Natural killer cell (primary cell): ENCODE measurements at regions not wholly inside any gene's neighbourhood (a gene's known extent, or its start where the extent isn't known, plus 50 kb on each side); places are given as distances from the start of the nearest gene placed in this dataset.

Experiments
- ATAC-seq, 3 donors: fragments of 150-1000 bp in 2 of 3; fragments of 200-7000 bp in 1 of 3; cut with Tn5 transposase; 1 replicate in 1 of 3; 2 replicates in 2 of 3; pipeline ENCODE4 v1.10.0; 2021; ENCODE audit warnings: mild to moderate bottlenecking in 2 of 3, moderate library complexity in 2 of 3
- DNase-seq, 2 donors: peaks; one replicate each; pipeline versions ENCODE4 v3.0.0 to v3.0.0-alpha.2; 2013 to 2021; ENCODE audit warnings: mixed read lengths in 1 of 2
- H3K27ac ChIP-seq: one replicate; pipeline ENCODE4 v1.5.1; 2013; ENCODE audit warnings: mild to moderate bottlenecking, low read length
- H3K27me3 ChIP-seq: one replicate; pipeline ENCODE4 v1.6.1; 2013; ENCODE audit warnings: low read length; ENCODE audit not compliant: control insufficient read depth, insufficient read depth
- H3K36me3 ChIP-seq: one replicate; pipeline ENCODE4 v1.6.1; 2013; ENCODE audit warnings: low read length; ENCODE audit not compliant: control insufficient read depth, insufficient read depth
- H3K4me1 ChIP-seq: one replicate; pipeline ENCODE4 v1.6.1; 2013; ENCODE audit warnings: low read length; ENCODE audit not compliant: control insufficient read depth, insufficient read depth
- H3K4me3 ChIP-seq: one replicate; pipeline ENCODE4 v1.5.1; 2013; ENCODE audit warnings: low read length
- H3K9me3 ChIP-seq: one replicate; pipeline ENCODE4 v1.6.1; 2013; ENCODE audit warnings: low read length; ENCODE audit not compliant: control insufficient read depth, insufficient read depth
- H3K27ac Mint-ChIP-seq, 2 donors: one replicate each; pipeline ENCODE4 v1.8.0; 2022; ENCODE audit warnings: mild to moderate bottlenecking in 2 of 2, mixed read lengths in 2 of 2, moderate library complexity in 1 of 2
- H3K27me3 Mint-ChIP-seq, 2 donors: one replicate each; pipeline ENCODE4 v1.8.0; 2022; ENCODE audit warnings: low read depth in 2 of 2, mixed read lengths in 2 of 2
- H3K36me3 Mint-ChIP-seq: one replicate; pipeline ENCODE4 v1.8.0; 2022; ENCODE audit warnings: mixed read lengths
- H3K4me1 Mint-ChIP-seq, 2 donors: one replicate each; pipeline ENCODE4 v1.8.0; 2022; ENCODE audit warnings: mixed read lengths in 2 of 2
- H3K4me3 Mint-ChIP-seq: one replicate; pipeline ENCODE4 v1.8.0; 2022; ENCODE audit warnings: mild to moderate bottlenecking, moderate library complexity, mixed read lengths
- H3K9me3 Mint-ChIP-seq, 2 donors: one replicate each; pipeline ENCODE4 v1.8.0; 2022; ENCODE audit warnings: mixed read lengths in 2 of 2
- WGBS: methylation state at CpG from one replicate; pipeline ENCODE4 v1.1.7; 2013; ENCODE audit warnings: missing lambda C conversion rate; ENCODE audit not compliant: insufficient coverage; 5-methylcytosine and 5-hydroxymethylcytosine counted together
- intact Hi-C: fragments of 100-400 bp; cut with micrococcal nuclease; formaldehyde crosslinking; loops from one replicate; pipeline ENCODE4 v1.14.2; 2022
- TF ChIP-seq, protein P1 (sequence below): fragments of 200-600 bp; IDR thresholded peaks from one replicate; pipeline ENCODE4 v1.8.0; 2022; ENCODE audit warnings: antibody characterized with exemption

DNA sequence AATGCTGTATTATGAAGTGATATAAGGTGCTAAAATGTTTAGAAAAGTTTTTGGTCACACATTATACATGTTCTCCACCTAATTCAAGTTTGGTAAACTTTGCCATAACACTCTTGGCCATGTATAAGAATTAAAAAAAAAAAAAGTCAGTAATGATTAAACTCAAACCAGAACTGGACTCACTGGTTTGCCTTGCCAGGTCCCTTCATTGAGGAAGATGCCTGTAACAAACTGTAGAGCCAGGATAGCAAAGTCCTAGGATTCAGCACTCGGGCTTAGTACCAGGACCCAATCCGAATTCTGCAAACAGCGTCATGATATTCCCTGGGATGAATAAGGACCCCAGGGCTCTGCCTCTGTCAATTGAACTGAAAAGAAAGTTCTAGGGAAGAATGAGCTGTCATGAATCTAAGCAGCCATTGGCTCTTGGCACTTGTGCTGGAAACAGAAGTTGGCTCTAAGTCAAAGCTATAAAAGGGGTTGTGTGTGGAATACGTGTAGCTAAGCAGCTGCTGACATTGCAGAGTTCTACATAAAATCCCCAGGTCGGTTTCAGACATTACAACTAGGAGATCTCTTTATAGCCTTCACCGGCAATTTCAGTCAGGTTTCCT is 216.9 kb downstream of the C7orf25 start:
- DNase-seq (no peak), ATAC-seq (no peak)
- H3K36me3 ChIP-seq: no peaks in the 10 kb centered on the region
- TF ChIP-seq, protein P1, sequence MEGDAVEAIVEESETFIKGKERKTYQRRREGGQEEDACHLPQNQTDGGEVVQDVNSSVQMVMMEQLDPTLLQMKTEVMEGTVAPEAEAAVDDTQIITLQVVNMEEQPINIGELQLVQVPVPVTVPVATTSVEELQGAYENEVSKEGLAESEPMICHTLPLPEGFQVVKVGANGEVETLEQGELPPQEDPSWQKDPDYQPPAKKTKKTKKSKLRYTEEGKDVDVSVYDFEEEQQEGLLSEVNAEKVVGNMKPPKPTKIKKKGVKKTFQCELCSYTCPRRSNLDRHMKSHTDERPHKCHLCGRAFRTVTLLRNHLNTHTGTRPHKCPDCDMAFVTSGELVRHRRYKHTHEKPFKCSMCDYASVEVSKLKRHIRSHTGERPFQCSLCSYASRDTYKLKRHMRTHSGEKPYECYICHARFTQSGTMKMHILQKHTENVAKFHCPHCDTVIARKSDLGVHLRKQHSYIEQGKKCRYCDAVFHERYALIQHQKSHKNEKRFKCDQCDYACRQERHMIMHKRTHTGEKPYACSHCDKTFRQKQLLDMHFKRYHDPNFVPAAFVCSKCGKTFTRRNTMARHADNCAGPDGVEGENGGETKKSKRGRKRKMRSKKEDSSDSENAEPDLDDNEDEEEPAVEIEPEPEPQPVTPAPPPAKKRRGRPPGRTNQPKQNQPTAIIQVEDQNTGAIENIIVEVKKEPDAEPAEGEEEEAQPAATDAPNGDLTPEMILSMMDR: no peak
- no peaks in the 10 kb centered on the region for H3K27me3 ChIP-seq
- Mint-ChIP-seq H3K36me3 (no peaks in the 10 kb centered on the region), H3K4me3 (no peak overlapping the region), H3K9me3 (no peaks in the 10 kb centered on the region), H3K27ac (no peak overlapping the region), H3K4me1 (no peaks in the 10 kb centered on the region), H3K27me3 (peaks cover 3 to 5% of the 10 kb centered on the region in 2 donors)
- no peak overlapping the region for H3K4me3 ChIP-seq
- intact Hi-C loops: no loop called here
- H3K4me1 ChIP-seq: no peaks in the 10 kb centered on the region
- no peak overlapping the region for H3K27ac ChIP-seq
- no peaks in the 10 kb centered on the region for H3K9me3 ChIP-seq
- 84% methylated on average over 6 of the region's 6 CpGs for WGBS

DNA sequence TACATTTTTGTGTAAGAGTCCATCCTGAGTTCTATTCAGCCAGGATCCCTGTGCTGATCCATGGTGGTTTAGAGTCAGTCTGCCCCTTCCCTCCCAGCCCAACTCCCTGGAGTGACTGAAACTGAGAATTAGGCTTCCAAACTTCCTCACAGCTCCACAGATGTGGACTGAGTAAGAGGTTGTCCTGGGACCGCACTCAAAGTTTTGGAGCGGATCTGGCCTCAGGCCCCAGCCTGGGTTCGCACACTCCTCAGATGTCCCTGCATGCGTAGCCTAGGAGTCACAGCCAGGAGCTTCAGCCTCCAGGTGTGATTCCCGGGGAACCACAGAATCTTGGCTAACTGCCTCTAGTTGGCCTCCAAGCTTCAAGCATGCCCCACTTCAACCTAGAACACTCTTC is 218.1 kb downstream of the C7orf25 start:
- no peaks in the 10 kb centered on the region for H3K9me3 ChIP-seq

DNA sequence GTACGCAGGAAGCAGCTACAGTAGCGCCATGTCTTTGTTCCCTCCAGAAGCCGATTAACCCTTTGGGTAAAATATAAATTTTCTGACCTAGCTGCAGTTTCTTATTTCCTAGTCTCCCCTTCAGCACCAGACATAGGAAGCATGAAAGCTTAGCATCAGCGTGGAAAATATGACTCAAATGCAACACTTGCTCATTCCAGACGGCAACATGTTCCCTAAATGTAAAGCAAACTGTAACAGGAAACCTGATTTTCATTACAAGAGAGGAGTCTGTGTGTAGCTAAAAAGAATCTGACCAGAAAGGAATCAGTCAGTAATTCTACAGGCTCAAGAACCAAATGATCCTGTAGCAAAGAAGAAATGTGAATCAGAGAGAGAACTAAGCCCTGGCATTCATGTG is 219.2 kb downstream of the C7orf25 start:
- no peak for ATAC-seq
- H3K36me3 Mint-ChIP-seq: no peaks in the 10 kb centered on the region
- intact Hi-C loops: no loop called here

More for the DNA sequence above, 218.1 kb downstream of the C7orf25 start:
- Histone ChIP-seq H3K36me3 (no peaks in the 10 kb centered on the region), H3K4me3 (no peak overlapping the region), H3K4me1 (no peaks in the 10 kb centered on the region), H3K27me3 (no peaks in the 10 kb centered on the region), H3K27ac (no peak overlapping the region)
- DNase-seq: no peak
- Mint-ChIP-seq H3K27ac (no peak overlapping the region), H3K4me1 (no peaks in the 10 kb centered on the region), H3K36me3 (no peaks in the 10 kb centered on the region), H3K9me3 (no peaks in the 10 kb centered on the region), H3K4me3 (no peak overlapping the region), H3K27me3 (peaks cover 3 to 5% of the 10 kb centered on the region in 2 donors)
- ATAC-seq: no peak
- WGBS: 93% methylated on average over 5 of the region's 5 CpGs
- TF ChIP-seq, protein P1: no peak
- intact Hi-C loops: no loop called here

More for the DNA sequence above, 219.2 kb downstream of the C7orf25 start:
- DNase-seq: no peak
- Histone ChIP-seq H3K4me3 (no peak overlapping the region), H3K9me3 (no peaks in the 10 kb centered on the region), H3K36me3 (no peaks in the 10 kb centered on the region), H3K4me1 (no peaks in the 10 kb centered on the region), H3K27ac (no peak overlapping the region), H3K27me3 (no peaks in the 10 kb centered on the region)
- H3K4me1 Mint-ChIP-seq: no peaks in the 10 kb centered on the region
- WGBS: 89% methylated on average over 5 of the region's 5 CpGs
- no peak overlapping the region for H3K27ac Mint-ChIP-seq
- H3K9me3 Mint-ChIP-seq: no peaks in the 10 kb centered on the region
- TF ChIP-seq, protein P1: no peak
- H3K27me3 Mint-ChIP-seq: peaks cover 3 to 5% of the 10 kb centered on the region in 2 donors
- H3K4me3 Mint-ChIP-seq: no peak overlapping the region
